ENCODE measurements at regions not wholly inside any gene's neighbourhood (a gene's known extent, or its start where the extent isn't known, plus 50 kb on each side); places are given as distances from the start of the nearest gene placed in this dataset.
"Not testable (repeated sequence)": the region's sequence is repeated elsewhere in the genome, so short reads cannot be mapped to it uniquely, and the experiment has no call there.

DNA sequence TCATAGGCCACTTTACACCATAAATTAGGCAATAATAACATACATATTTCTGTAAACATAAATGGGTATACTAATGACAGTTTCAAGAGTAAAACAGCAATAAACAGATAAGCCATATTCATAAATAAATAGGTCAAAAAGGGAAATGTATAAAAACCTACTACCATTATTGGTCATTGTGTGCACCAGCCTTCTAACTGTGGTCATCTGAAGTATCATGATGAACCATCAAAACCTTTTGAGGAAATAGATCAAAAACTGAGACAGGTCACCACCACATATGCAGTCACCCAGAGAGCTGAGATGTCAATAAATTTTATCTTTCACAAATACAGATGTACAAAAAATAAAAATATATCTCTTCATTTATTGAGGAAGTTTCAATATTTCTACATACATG, 438.8 kb upstream of the FAM174A start:
- H3K9me3 Mint-ChIP-seq (ENCODE audit: unreplicated experiment); H3K27ac Mint-ChIP-seq (ENCODE audit: unreplicated experiment); H3K4me3 Mint-ChIP-seq (ENCODE audit: unreplicated experiment); H3K27me3 Mint-ChIP-seq (ENCODE audit: insufficient read depth, unreplicated experiment); DNase-seq; CTCF ChIA-PET; H3K9me3 ChIP-seq; intact Hi-C loops (cut with micrococcal nuclease; ENCODE audit: unreplicated experiment); H3K4me3 ChIP-seq (ENCODE audit: low read depth, low read length); BruUV-seq (replicated peaks); H3K4me1 Mint-ChIP-seq (ENCODE audit: low read depth, unreplicated experiment); H3K36me3 ChIP-seq (ENCODE audit: control insufficient read depth, insufficient read depth, low read length); POLR2A ChIA-PET; H3K36me3 Mint-ChIP-seq (ENCODE audit: insufficient read depth, unreplicated experiment); H3K27me3 ChIP-seq (replicated peaks; ENCODE audit: control insufficient read depth, insufficient read depth, low read length); H3K4me1 ChIP-seq: not testable (repeated sequence)

DNA sequence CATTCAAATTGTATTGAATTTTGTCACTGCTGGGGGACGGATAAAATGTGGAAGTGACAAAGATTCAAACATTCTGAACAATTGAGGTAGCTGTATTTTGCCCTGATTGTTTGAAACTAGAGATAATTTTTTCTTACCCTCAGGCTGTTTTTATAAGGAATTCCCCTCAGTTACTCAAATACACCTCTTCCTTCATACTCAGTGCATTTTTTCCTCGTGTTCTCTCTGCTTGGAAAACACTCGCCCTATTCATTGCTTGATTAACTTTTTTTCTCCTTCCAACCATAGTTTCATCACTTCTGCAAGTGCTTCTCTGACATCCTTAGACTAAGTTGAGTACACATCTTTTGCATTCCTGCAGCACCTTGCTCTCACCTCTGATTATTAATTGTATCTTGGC, 454.5 kb upstream of the FAM174A start:
- H3K4me3 ChIP-seq (ENCODE audit: low read depth, low read length); H3K4me3 Mint-ChIP-seq (ENCODE audit: unreplicated experiment); CTCF ChIA-PET; intact Hi-C loops (cut with micrococcal nuclease; ENCODE audit: unreplicated experiment); BruUV-seq (replicated peaks); H3K36me3 Mint-ChIP-seq (ENCODE audit: insufficient read depth, unreplicated experiment); POLR2A ChIA-PET; H3K4me1 Mint-ChIP-seq (ENCODE audit: low read depth, unreplicated experiment); H3K36me3 ChIP-seq (ENCODE audit: control insufficient read depth, insufficient read depth, low read length); H3K27me3 ChIP-seq (replicated peaks; ENCODE audit: control insufficient read depth, insufficient read depth, low read length); H3K9me3 Mint-ChIP-seq (ENCODE audit: unreplicated experiment); H3K9me3 ChIP-seq; H3K27ac Mint-ChIP-seq (ENCODE audit: unreplicated experiment); DNase-seq; H3K4me1 ChIP-seq; H3K27me3 Mint-ChIP-seq (ENCODE audit: insufficient read depth, unreplicated experiment): not testable (repeated sequence)

- H3K4me1 Mint-ChIP-seq (ENCODE audit: low read depth, unreplicated experiment); H3K9me3 ChIP-seq; H3K36me3 ChIP-seq (ENCODE audit: control insufficient read depth, insufficient read depth, low read length); H3K27me3 Mint-ChIP-seq (ENCODE audit: insufficient read depth, unreplicated experiment); H3K27ac Mint-ChIP-seq (ENCODE audit: unreplicated experiment); intact Hi-C loops (cut with micrococcal nuclease; ENCODE audit: unreplicated experiment); DNase-seq; H3K27me3 ChIP-seq (replicated peaks; ENCODE audit: control insufficient read depth, insufficient read depth, low read length); BruUV-seq (replicated peaks); CTCF ChIA-PET; H3K4me1 ChIP-seq; POLR2A ChIA-PET; H3K36me3 Mint-ChIP-seq (ENCODE audit: insufficient read depth, unreplicated experiment); H3K4me3 Mint-ChIP-seq (ENCODE audit: unreplicated experiment); H3K9me3 Mint-ChIP-seq (ENCODE audit: unreplicated experiment); H3K4me3 ChIP-seq (ENCODE audit: low read depth, low read length): not testable (repeated sequence)
Observed at GRCh38 chr5:100079163-100079562, 456.0 kb upstream of the FAM174A start.

DNA sequence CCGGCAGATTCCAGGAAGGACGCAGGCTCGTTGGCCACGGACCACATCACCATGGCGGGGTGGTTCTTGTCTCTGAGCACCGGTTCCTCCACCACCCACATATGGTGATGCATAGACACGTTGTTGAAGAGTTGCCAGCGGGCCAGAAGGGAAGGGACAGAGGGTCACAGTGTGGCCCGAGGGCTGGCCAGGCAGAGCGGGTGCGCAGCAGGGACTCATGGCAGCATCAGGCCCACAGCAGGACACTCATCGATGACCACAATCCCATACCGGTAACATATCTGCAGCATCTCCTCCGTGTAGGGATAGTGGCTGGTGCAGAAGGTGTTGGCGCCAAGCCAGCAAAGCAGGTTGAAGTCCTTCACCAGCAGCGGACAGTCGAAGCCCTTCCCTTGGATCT, 469.2 kb upstream of the FAM174A start:
- H3K9me3 Mint-ChIP-seq (ENCODE audit: unreplicated experiment); H3K36me3 ChIP-seq (ENCODE audit: control insufficient read depth, insufficient read depth, low read length); POLR2A ChIA-PET; H3K27me3 ChIP-seq (replicated peaks; ENCODE audit: control insufficient read depth, insufficient read depth, low read length); intact Hi-C loops (cut with micrococcal nuclease; ENCODE audit: unreplicated experiment); H3K36me3 Mint-ChIP-seq (ENCODE audit: insufficient read depth, unreplicated experiment); H3K4me3 ChIP-seq (ENCODE audit: low read depth, low read length); CTCF ChIA-PET; H3K27me3 Mint-ChIP-seq (ENCODE audit: insufficient read depth, unreplicated experiment); H3K27ac Mint-ChIP-seq (ENCODE audit: unreplicated experiment); BruUV-seq (replicated peaks); H3K4me1 Mint-ChIP-seq (ENCODE audit: low read depth, unreplicated experiment); H3K4me1 ChIP-seq; H3K4me3 Mint-ChIP-seq (ENCODE audit: unreplicated experiment); DNase-seq; H3K9me3 ChIP-seq: not testable (repeated sequence)

DNA sequence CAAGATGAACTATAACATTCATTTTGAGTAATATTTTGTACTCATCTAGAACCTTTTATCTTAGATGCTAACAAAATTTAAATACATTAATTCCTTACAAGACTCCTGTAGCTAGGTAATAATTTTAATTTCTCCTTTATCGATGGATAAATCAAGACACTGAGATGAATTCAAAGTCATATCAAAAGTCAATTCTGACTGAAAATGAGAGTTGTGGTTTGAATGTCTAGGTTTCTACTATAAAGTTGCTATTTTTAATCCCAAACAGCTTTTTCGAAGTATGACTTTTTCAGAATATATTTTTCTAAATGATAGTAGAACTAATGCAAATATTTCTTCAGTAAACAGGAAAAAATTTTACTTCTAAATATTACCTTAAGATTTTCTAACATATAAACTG, 491.7 kb upstream of the FAM174A start:
- H3K36me3 Mint-ChIP-seq (ENCODE audit: insufficient read depth, unreplicated experiment) = no peaks in the 10 kb centered on the region
- H3K4me1 Mint-ChIP-seq (ENCODE audit: low read depth, unreplicated experiment) = no peaks in the 10 kb centered on the region
- no TSS peak for BruUV-seq (replicated peaks)
- TF ChIP-seq, protein P1, sequence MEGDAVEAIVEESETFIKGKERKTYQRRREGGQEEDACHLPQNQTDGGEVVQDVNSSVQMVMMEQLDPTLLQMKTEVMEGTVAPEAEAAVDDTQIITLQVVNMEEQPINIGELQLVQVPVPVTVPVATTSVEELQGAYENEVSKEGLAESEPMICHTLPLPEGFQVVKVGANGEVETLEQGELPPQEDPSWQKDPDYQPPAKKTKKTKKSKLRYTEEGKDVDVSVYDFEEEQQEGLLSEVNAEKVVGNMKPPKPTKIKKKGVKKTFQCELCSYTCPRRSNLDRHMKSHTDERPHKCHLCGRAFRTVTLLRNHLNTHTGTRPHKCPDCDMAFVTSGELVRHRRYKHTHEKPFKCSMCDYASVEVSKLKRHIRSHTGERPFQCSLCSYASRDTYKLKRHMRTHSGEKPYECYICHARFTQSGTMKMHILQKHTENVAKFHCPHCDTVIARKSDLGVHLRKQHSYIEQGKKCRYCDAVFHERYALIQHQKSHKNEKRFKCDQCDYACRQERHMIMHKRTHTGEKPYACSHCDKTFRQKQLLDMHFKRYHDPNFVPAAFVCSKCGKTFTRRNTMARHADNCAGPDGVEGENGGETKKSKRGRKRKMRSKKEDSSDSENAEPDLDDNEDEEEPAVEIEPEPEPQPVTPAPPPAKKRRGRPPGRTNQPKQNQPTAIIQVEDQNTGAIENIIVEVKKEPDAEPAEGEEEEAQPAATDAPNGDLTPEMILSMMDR (IDR thresholded peaks at IDR 0.05; ENCODE audit: insufficient read depth in 1 of 2, low read depth in 1 of 2, low read length in 1 of 2, severe bottlenecking in 1 of 2, unreplicated experiment in 1 of 2) = no peak
- no peaks in the 10 kb centered on the region for H3K27me3 ChIP-seq (replicated peaks; ENCODE audit: control insufficient read depth, insufficient read depth, low read length)
- no peaks in the 10 kb centered on the region for H3K9me3 ChIP-seq
- no peak overlapping the region for H3K27ac Mint-ChIP-seq (ENCODE audit: unreplicated experiment)
- no peak overlapping the region for H3K4me3 Mint-ChIP-seq (ENCODE audit: unreplicated experiment)
- ChIA-PET CTCF (no interaction called here), POLR2A (no interaction called here)
- intact Hi-C loops (cut with micrococcal nuclease; ENCODE audit: unreplicated experiment) = no loop called here
- no peak overlapping the region for H3K4me3 ChIP-seq (ENCODE audit: low read depth, low read length)
- H3K4me1 ChIP-seq = no peaks in the 10 kb centered on the region
- no peaks in the 10 kb centered on the region for H3K27me3 Mint-ChIP-seq (ENCODE audit: insufficient read depth, unreplicated experiment)
- H3K9me3 Mint-ChIP-seq (ENCODE audit: unreplicated experiment) = no peaks in the 10 kb centered on the region
- no peaks in the 10 kb centered on the region for H3K36me3 ChIP-seq (ENCODE audit: control insufficient read depth, insufficient read depth, low read length)
- DNase-seq = no peak
